Spleen (tissue), 7 donors: ENCODE measurements at regions not wholly inside any gene's neighbourhood (a gene's known extent, or its start where the extent isn't known, plus 50 kb on each side); places are given as distances from the start of the nearest gene placed in this dataset.

Experiments
- CTCF ChIP-seq, 11 experiments: fragments of 200-600 bp in 7 of 11; fragments of 450-650 bp in 4 of 11; sonication (generic) in 4 of 11; IDR thresholded peaks in 8 of 11; conservative IDR thresholded peaks in 3 of 11; 1 replicate in 7 of 11; 2 replicates in 4 of 11; pipeline versions ENCODE4 v1.4.0 to v1.8.0; 2016 to 2021; ENCODE audit warnings: antibody characterized with exemption in 11 of 11, inconsistent platforms in 4 of 11, mild to moderate bottlenecking in 1 of 11
- POLR2A ChIP-seq, 3 donors: fragments of 450-650 bp; IDR thresholded peaks; one replicate each; pipeline ENCODE4 v1.5.1; 2017; ENCODE audit warnings: antibody characterized with exemption in 3 of 3, mild to moderate bottlenecking in 1 of 3
- POLR2AphosphoS5 ChIP-seq, 3 donors: sonication (generic); formaldehyde crosslinking; IDR thresholded peaks; one replicate each; pipeline ENCODE4 v1.5.1; 2017; ENCODE audit warnings: antibody characterized with exemption in 3 of 3
- donor health status: DM: no; HTN: no; CAD: no; lungs with moderate emphysema.
- donor health status: DM: no; HTN: no; CAD: no.
- donor health status: DM: no; HTN: no; CAD: no.

- TF ChIP-seq CTCF (IDR thresholded peaks at IDR 0.05 in 8 of 11, conservative IDR thresholded peaks at IDR 0.05 in 3 of 11) (no peak), POLR2AphosphoS5 (IDR thresholded peaks at IDR 0.05) (no peak), POLR2A (IDR thresholded peaks at IDR 0.05) (no peak)
These were observed 118.5 kb upstream of the SYNDIG1 start for GRCh38 chr20:24350923-24351368.
